Lower leg skin (tissue), 3 donors: ENCODE measurements at regions not wholly inside any gene's neighbourhood (a gene's known extent, or its start where the extent isn't known, plus 50 kb on each side); places are given as distances from the start of the nearest gene placed in this dataset.

Experiments
- CTCF ChIP-seq, 3 donors: fragments of 450-650 bp; IDR thresholded peaks; one replicate each; pipeline ENCODE4 v1.5.1; 2016; ENCODE audit warnings: antibody characterized with exemption in 3 of 3, mild to moderate bottlenecking in 3 of 3, moderate library complexity in 2 of 3
- POLR2A ChIP-seq, 2 donors: fragments of 450-650 bp; IDR thresholded peaks; one replicate each; pipeline ENCODE4 v1.6.1; 2016 to 2017; ENCODE audit warnings: antibody characterized with exemption in 2 of 2, mild to moderate bottlenecking in 1 of 2, moderate library complexity in 1 of 2

GRCh38 chr1:232388363-232388762 lies 241.6 kb downstream of the SIPA1L2 start:
- TF ChIP-seq CTCF (IDR thresholded peaks at IDR 0.05) (no peak), POLR2A (IDR thresholded peaks at IDR 0.05) (no peak)
